GM23338 (cell line): ENCODE measurements at regions not wholly inside any gene's neighbourhood (a gene's known extent, or its start where the extent isn't known, plus 50 kb on each side); places are given as distances from the start of the nearest gene placed in this dataset.

Source experiments
- ATAC-seq: fragments of 200-7000 bp; cut with Tn5 transposase; 3 replicates; pipeline ENCODE4 v1.9.1; 2020
- DNase-seq: peaks from one replicate; pipeline ENCODE4 v3.0.0-alpha.2; 2015; ENCODE audit warnings: low spot score
- H2AFZ ChIP-seq: fragments of 200-600 bp; sonication (generic); 2 replicates; pipeline ENCODE4 v1.8.0; 2016; ENCODE audit warnings: antibody characterized with exemption, mild to moderate bottlenecking, moderate library complexity
- H3F3A ChIP-seq: fragments of 200-600 bp; sonication (generic); replicated peaks from 2 replicates; pipeline ENCODE4 v1.8.0; 2017; ENCODE audit warnings: antibody characterized with exemption, mixed run types, low read depth
- H3K27ac ChIP-seq: fragments of 200-600 bp; sonication (generic); 2 replicates; pipeline ENCODE4 v1.6.1; 2016; ENCODE audit warnings: low read depth
- H3K27me3 ChIP-seq: fragments of 200-600 bp; sonication (generic); 2 replicates; pipeline ENCODE4 v1.8.0; 2016; ENCODE audit warnings: mild to moderate bottlenecking, mixed run types, moderate library complexity; ENCODE audit not compliant: insufficient read depth
- H3K36me3 ChIP-seq: fragments of 200-600 bp; sonication (generic); 2 replicates; pipeline ENCODE4 v1.8.0; 2016; ENCODE audit warnings: mild to moderate bottlenecking; ENCODE audit not compliant: insufficient read depth
- H3K4me1 ChIP-seq: fragments of 200-600 bp; sonication (generic); 2 replicates; pipeline ENCODE4 v1.8.0; 2016; ENCODE audit warnings: mild to moderate bottlenecking, moderate library complexity; ENCODE audit not compliant: insufficient read depth
- H3K4me2 ChIP-seq: fragments of 200-600 bp; sonication (generic); 2 replicates; pipeline ENCODE4 v1.7.1; 2017; ENCODE audit warnings: mixed run types
- H3K4me3 ChIP-seq: fragments of 200-600 bp; sonication (generic); 2 replicates; pipeline ENCODE4 v1.6.1; 2016; ENCODE audit warnings: mixed run types
- H3K79me2 ChIP-seq: fragments of 200-600 bp; sonication (generic); replicated peaks from 2 replicates; pipeline ENCODE4 v1.8.0; 2017; ENCODE audit warnings: mild to moderate bottlenecking; ENCODE audit not compliant: insufficient read depth
- H3K9me2 ChIP-seq: fragments of 200-600 bp; sonication (generic); 2 replicates; pipeline ENCODE4 v1.8.0; 2017; ENCODE audit not compliant: insufficient read depth
- H4K20me1 ChIP-seq: fragments of 200-600 bp; sonication (generic); replicated peaks from 2 replicates; pipeline ENCODE4 v1.8.0; 2017; ENCODE audit warnings: mild to moderate bottlenecking; ENCODE audit not compliant: insufficient read depth
- H3K27ac Mint-ChIP-seq: 2 replicates; pipeline ENCODE4 v1.8.0; 2020; ENCODE audit warnings: inconsistent platforms, mild to moderate bottlenecking, moderate library complexity, mixed read lengths
- H3K27me3 Mint-ChIP-seq: 3 replicates; pipeline ENCODE4 v1.8.0; 2022; ENCODE audit warnings: low read depth, mild to moderate bottlenecking, moderate library complexity, mixed read lengths, inconsistent platforms; ENCODE audit not compliant: insufficient read depth, poor library complexity
- H3K36me3 Mint-ChIP-seq: 3 replicates; pipeline ENCODE4 v1.8.0; 2021; ENCODE audit warnings: low read depth, mild to moderate bottlenecking, inconsistent platforms, moderate library complexity, mixed read lengths
- H3K4me1 Mint-ChIP-seq: 3 replicates; pipeline ENCODE4 v1.8.0; 2020; ENCODE audit warnings: mild to moderate bottlenecking, inconsistent platforms, mixed read lengths
- H3K4me3 Mint-ChIP-seq: 3 replicates; pipeline ENCODE4 v1.8.0; 2021; ENCODE audit warnings: moderate library complexity, mild to moderate bottlenecking, inconsistent platforms, mixed read lengths
- H3K9me3 Mint-ChIP-seq: 3 replicates; pipeline ENCODE4 v1.8.0; 2020; ENCODE audit warnings: moderate library complexity, mild to moderate bottlenecking, inconsistent platforms, mixed read lengths
- CREB1 ChIP-seq: fragments of 250-450 bp; sonication (Bioruptor Pico); IDR thresholded peaks from 2 replicates; pipeline ENCODE4 v1.5.0; 2020; ENCODE audit warnings: low read depth, mild to moderate bottlenecking, moderate library complexity
- EZH2 ChIP-seq: fragments of 200-600 bp; sonication (generic); IDR thresholded peaks from one replicate; pipeline ENCODE4 v1.8.0; 2017; ENCODE audit warnings: antibody characterized with exemption, mild to moderate bottlenecking, low read depth; ENCODE audit not compliant: unreplicated experiment
- EZH2phosphoT487 ChIP-seq: fragments of 200-600 bp; sonication (generic); IDR thresholded peaks from one replicate; pipeline ENCODE4 v1.8.1; 2018; ENCODE audit warnings: antibody characterized with exemption; ENCODE audit not compliant: unreplicated experiment
- JUNB ChIP-seq: IDR thresholded peaks from one replicate; pipeline ENCODE4 v1.6.1; 2016; ENCODE audit warnings: antibody characterized with exemption; ENCODE audit not compliant: unreplicated experiment
- NANOG ChIP-seq: IDR thresholded peaks from 2 replicates; pipeline ENCODE4 v1.6.1; 2016; ENCODE audit warnings: antibody characterized with exemption, borderline replicate concordance
- POLR2AphosphoS5 ChIP-seq: IDR thresholded peaks from 2 replicates; pipeline ENCODE4 v1.6.1; 2016; ENCODE audit warnings: antibody characterized with exemption, low read depth
- REST ChIP-seq: IDR thresholded peaks from one replicate; pipeline ENCODE4 v1.6.1; 2018; ENCODE audit warnings: antibody characterized with exemption; ENCODE audit not compliant: unreplicated experiment
- STAT1 ChIP-seq: IDR thresholded peaks from one replicate; pipeline ENCODE4 v1.6.1; 2016; ENCODE audit warnings: antibody characterized with exemption; ENCODE audit not compliant: unreplicated experiment
- ZNF114 ChIP-seq: fragments of 250-450 bp; sonication (Bioruptor Pico); IDR thresholded peaks from 2 replicates; pipeline ENCODE4 v1.5.0; 2020; ENCODE audit warnings: mild to moderate bottlenecking, moderate library complexity
- ZNF331 ChIP-seq: fragments of 250-450 bp; sonication (Bioruptor Pico); IDR thresholded peaks from 2 replicates; pipeline ENCODE4 v1.5.0; 2020; ENCODE audit warnings: low read depth, mild to moderate bottlenecking, moderate library complexity
- ZNF462 ChIP-seq: fragments of 250-450 bp; sonication (Bioruptor Pico); IDR thresholded peaks from 2 replicates; pipeline ENCODE4 v1.5.0; 2020; ENCODE audit warnings: mild to moderate bottlenecking, moderate library complexity
- TF ChIP-seq, protein P1 (sequence below): IDR thresholded peaks from 2 replicates; pipeline ENCODE4 v1.6.1; 2016; ENCODE audit warnings: antibody characterized with exemption
- TF ChIP-seq, protein P2 (sequence below), 2 experiments: fragments of 200-600 bp in 1 of 2; sonication (generic) in 1 of 2; conservative IDR thresholded peaks; 2 replicates each; pipeline versions ENCODE4 v1.5.1 to v1.6.1; 2016 to 2017; ENCODE audit warnings: antibody characterized with exemption in 2 of 2, low read depth in 2 of 2, mild to moderate bottlenecking in 2 of 2, moderate library complexity in 1 of 2

- Histone ChIP-seq H4K20me1 (no peaks in the 10 kb centered on the region), H3K27ac (no peak overlapping the region), H3K36me3 (no peaks in the 10 kb centered on the region), H3K4me2 (no peak overlapping the region), H3F3A (no peaks in the 10 kb centered on the region), H3K4me3 (no peak overlapping the region), H3K4me1 (peaks cover 13% of the 10 kb centered on the region), H3K9me2 (peaks cover 12% of the 10 kb centered on the region), H2AFZ (no peak overlapping the region), H3K79me2 (no peaks in the 10 kb centered on the region), H3K27me3 (no peaks in the 10 kb centered on the region)
- no peak overlapping the region for H3K27ac Mint-ChIP-seq
- TF ChIP-seq CREB1 (CRISPR knock-in tag) (no peak), REST (no peak), EZH2phosphoT487 (no peak), STAT1 (no peak), EZH2 (no peak), ZNF462 (CRISPR knock-in tag) (no peak), ZNF114 (no peak), JUNB (no peak), ZNF331 (CRISPR knock-in tag) (no peak), POLR2AphosphoS5 (no peak), NANOG (no peak)
- TF ChIP-seq, protein P1, sequence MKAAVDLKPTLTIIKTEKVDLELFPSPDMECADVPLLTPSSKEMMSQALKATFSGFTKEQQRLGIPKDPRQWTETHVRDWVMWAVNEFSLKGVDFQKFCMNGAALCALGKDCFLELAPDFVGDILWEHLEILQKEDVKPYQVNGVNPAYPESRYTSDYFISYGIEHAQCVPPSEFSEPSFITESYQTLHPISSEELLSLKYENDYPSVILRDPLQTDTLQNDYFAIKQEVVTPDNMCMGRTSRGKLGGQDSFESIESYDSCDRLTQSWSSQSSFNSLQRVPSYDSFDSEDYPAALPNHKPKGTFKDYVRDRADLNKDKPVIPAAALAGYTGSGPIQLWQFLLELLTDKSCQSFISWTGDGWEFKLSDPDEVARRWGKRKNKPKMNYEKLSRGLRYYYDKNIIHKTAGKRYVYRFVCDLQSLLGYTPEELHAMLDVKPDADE = no peak
- TF ChIP-seq, protein P2, sequence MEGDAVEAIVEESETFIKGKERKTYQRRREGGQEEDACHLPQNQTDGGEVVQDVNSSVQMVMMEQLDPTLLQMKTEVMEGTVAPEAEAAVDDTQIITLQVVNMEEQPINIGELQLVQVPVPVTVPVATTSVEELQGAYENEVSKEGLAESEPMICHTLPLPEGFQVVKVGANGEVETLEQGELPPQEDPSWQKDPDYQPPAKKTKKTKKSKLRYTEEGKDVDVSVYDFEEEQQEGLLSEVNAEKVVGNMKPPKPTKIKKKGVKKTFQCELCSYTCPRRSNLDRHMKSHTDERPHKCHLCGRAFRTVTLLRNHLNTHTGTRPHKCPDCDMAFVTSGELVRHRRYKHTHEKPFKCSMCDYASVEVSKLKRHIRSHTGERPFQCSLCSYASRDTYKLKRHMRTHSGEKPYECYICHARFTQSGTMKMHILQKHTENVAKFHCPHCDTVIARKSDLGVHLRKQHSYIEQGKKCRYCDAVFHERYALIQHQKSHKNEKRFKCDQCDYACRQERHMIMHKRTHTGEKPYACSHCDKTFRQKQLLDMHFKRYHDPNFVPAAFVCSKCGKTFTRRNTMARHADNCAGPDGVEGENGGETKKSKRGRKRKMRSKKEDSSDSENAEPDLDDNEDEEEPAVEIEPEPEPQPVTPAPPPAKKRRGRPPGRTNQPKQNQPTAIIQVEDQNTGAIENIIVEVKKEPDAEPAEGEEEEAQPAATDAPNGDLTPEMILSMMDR (conservative IDR thresholded peaks at IDR 0.05; ENCODE audit: low read depth in 2 of 2) = no peak
- no peak overlapping the region for H3K4me3 Mint-ChIP-seq
- no peaks in the 10 kb centered on the region; the same call in 2 of the 3 replicates for H3K36me3 Mint-ChIP-seq
- DNase-seq (no peak), ATAC-seq (no peak)
- peaks cover 3% of the 10 kb centered on the region for H3K27me3 Mint-ChIP-seq
- peaks cover 19% of the 10 kb centered on the region for H3K4me1 Mint-ChIP-seq
- H3K9me3 Mint-ChIP-seq = no peaks in the 10 kb centered on the region; the same call in 2 of the 3 replicates
Measured at GRCh38 chr20:19098117-19098516, 114.3 kb upstream of the SLC24A3 start.
